Fibroblast of villous mesenchyme (primary cell): ENCODE measurements at regions not wholly inside any gene's neighbourhood (a gene's known extent, or its start where the extent isn't known, plus 50 kb on each side); places are given as distances from the start of the nearest gene placed in this dataset.

Experiments used
- DNase-seq: peaks from one replicate; pipeline ENCODE4 v3.0.0-alpha.2; 2010; ENCODE audit warnings: low read depth
- H3K4me3 ChIP-seq: 2 replicates; pipeline ENCODE4 v1.5.1; 2011; ENCODE audit warnings: low read depth, mild to moderate bottlenecking, low read length
- TF ChIP-seq, protein P1 (sequence below): IDR thresholded peaks from 2 replicates; pipeline ENCODE4 v1.5.1; 2012; ENCODE audit warnings: low read depth, mild to moderate bottlenecking, low read length; ENCODE audit not compliant: insufficient read depth

DNA sequence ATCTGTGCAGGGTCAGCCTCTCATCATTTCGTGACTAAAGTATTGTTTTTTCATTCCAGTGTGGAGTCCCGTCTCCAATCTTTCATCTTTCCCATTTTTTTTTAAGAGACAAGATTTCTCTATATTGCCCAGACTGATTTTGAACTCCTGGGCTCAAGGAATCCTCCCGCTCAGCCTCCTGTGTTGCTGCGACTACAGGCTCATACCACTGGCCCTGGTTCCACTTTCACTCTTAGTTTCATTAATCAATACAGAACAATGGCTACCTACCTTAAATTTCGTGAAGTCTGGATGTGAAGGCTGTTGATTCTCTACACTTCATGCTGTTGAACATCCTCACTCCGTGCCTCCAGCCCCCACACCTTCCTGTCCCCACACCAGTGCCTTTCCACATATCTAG is 97.7 kb upstream of the GREM2 start:
- DNase-seq = no peak
- H3K4me3 ChIP-seq = no peak overlapping the region

GRCh38 chr1:240706150-240706935 is 94.4 kb upstream of the GREM2 start:
- H3K4me3 ChIP-seq = no peak overlapping the region
- TF ChIP-seq, protein P1, sequence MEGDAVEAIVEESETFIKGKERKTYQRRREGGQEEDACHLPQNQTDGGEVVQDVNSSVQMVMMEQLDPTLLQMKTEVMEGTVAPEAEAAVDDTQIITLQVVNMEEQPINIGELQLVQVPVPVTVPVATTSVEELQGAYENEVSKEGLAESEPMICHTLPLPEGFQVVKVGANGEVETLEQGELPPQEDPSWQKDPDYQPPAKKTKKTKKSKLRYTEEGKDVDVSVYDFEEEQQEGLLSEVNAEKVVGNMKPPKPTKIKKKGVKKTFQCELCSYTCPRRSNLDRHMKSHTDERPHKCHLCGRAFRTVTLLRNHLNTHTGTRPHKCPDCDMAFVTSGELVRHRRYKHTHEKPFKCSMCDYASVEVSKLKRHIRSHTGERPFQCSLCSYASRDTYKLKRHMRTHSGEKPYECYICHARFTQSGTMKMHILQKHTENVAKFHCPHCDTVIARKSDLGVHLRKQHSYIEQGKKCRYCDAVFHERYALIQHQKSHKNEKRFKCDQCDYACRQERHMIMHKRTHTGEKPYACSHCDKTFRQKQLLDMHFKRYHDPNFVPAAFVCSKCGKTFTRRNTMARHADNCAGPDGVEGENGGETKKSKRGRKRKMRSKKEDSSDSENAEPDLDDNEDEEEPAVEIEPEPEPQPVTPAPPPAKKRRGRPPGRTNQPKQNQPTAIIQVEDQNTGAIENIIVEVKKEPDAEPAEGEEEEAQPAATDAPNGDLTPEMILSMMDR = no peak
- no peak for DNase-seq

More for the DNA sequence above, 97.7 kb upstream of the GREM2 start:
- TF ChIP-seq, protein P1 = no peak

GRCh38 chr1:240705579-240705978 is 93.6 kb upstream of the GREM2 start:
- DNase-seq = no peak
- TF ChIP-seq, protein P1 = no peak
- no peak overlapping the region for H3K4me3 ChIP-seq

DNA sequence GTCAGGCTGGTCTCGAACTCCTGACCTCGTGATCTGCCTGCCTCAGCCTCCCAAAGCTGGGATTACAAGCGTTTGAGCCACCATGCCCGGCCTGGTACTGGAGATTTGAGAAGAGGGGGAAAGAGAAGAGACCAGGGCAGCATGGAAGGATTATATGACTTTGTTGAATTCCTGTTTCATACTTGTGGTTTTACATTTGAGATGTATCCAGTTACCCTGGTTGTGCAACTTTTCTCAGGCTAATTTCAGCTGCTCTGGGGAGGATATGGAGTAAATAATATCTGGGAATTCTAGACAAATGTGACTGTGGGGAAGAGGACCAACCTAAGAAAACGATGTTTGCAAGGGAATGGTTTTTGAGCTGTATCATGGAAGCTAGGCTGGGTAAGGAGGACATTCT is 89.5 kb upstream of the GREM2 start:
- TF ChIP-seq, protein P1 = no peak
- peak; percentile 74 for DNase-seq

DNA sequence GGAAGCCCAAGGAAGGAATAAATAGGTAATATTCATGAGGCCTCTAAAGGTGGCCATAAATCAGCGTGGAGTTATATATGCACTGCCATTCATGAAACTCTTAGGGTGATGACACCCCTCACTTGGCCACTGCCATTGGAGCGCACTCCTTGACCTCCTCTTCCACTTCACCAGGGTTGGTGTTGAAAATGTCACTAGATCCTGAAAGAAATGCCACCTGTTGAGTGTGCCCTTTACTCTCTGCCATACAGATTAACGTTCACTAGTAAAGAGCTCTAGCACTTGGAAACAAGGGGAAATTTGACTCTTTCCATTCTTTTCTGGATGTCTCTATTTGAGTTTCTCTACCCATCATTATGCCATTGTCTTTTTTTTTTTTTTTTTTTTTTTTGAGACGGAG is 83.5 kb upstream of the GREM2 start:
- no peak overlapping the region for H3K4me3 ChIP-seq
- DNase-seq = no peak
- TF ChIP-seq, protein P1 = no peak

More for the DNA sequence above, 89.5 kb upstream of the GREM2 start:
- H3K4me3 ChIP-seq = no peak overlapping the region

- TF ChIP-seq, protein P1 = no peak
- H3K4me3 ChIP-seq = no peak overlapping the region
- DNase-seq = no peak
These were observed 81.9 kb upstream of the GREM2 start for GRCh38 chr1:240693844-240694243.

DNA sequence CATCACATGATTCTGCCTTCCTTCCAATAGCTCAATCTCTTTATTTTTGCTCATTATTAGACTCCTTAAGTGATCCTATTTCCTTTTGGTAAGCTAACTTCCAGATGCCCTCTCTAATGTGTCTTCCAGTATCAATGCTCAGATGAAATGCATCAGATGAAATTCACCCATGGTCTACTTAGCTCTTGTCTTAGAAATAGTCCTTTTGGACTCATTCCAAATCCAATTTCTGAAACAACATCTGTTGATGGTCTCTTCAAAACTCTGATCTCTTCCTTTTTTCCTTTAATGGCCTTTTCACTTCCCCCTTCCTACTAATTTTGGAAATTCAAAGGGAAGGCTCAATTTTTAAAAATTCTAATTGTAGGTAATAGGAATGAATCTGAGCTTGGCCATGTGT is 81.1 kb upstream of the GREM2 start:
- H3K4me3 ChIP-seq = no peak overlapping the region
- TF ChIP-seq, protein P1 = no peak
- DNase-seq = no peak
